Vagina (tissue), 2 donors: ENCODE measurements at regions not wholly inside any gene's neighbourhood (a gene's known extent, or its start where the extent isn't known, plus 50 kb on each side); places are given as distances from the start of the nearest gene placed in this dataset.
"Not testable (repeated sequence)": the region's sequence is repeated elsewhere in the genome, so short reads cannot be mapped to it uniquely, and the experiment has no call there.

Experiments used
- CTCF ChIP-seq, 3 experiments: fragments of 450-650 bp in 2 of 3; fragments of 200-600 bp in 1 of 3; sonication (generic) in 1 of 3; IDR thresholded peaks; one replicate each; pipeline ENCODE4 v1.5.1; 2017 to 2019; ENCODE audit warnings: antibody characterized with exemption in 3 of 3, mild to moderate bottlenecking in 2 of 3, moderate library complexity in 2 of 3
- POLR2A ChIP-seq, 2 donors: fragments of 450-650 bp; IDR thresholded peaks; one replicate each; pipeline ENCODE4 v1.6.1; 2017; ENCODE audit warnings: antibody characterized with exemption in 2 of 2, mild to moderate bottlenecking in 2 of 2, moderate library complexity in 2 of 2

- not testable (repeated sequence) for TF ChIP-seq CTCF, POLR2A (IDR thresholded peaks at IDR 0.05)
These were observed 188.9 kb downstream of the TTC6 start for GRCh38 chr14:37784203-37784826.
